Esophagus squamous epithelium (tissue), 4 donors: ENCODE measurements at regions not wholly inside any gene's neighbourhood (a gene's known extent, or its start where the extent isn't known, plus 50 kb on each side); places are given as distances from the start of the nearest gene placed in this dataset.

ENCODE experiments used
- CTCF ChIP-seq, 6 experiments: fragments of 450-650 bp in 4 of 6; fragments of 200-600 bp in 2 of 6; sonication (generic) in 2 of 6; IDR thresholded peaks; one replicate each; pipeline ENCODE4 v1.5.1; 2016 to 2019; ENCODE audit warnings: antibody characterized with exemption in 6 of 6, mild to moderate bottlenecking in 4 of 6, moderate library complexity in 4 of 6
- POLR2A ChIP-seq, 4 donors: fragments of 450-650 bp; IDR thresholded peaks; one replicate each; pipeline ENCODE4 v1.6.1; 2017; ENCODE audit warnings: antibody characterized with exemption in 4 of 4, mild to moderate bottlenecking in 4 of 4, moderate library complexity in 3 of 4

GRCh38 chr15:35210370-35210769 is 125.3 kb upstream of the NANOGP8 start:
- TF ChIP-seq CTCF (IDR thresholded peaks at IDR 0.05): no peak
- TF ChIP-seq POLR2A (IDR thresholded peaks at IDR 0.05): no peak
